GM18873 (cell line): ENCODE measurements at regions not wholly inside any gene's neighbourhood (a gene's known extent, or its start where the extent isn't known, plus 50 kb on each side); places are given as distances from the start of the nearest gene placed in this dataset.

Experiments
- ATAC-seq: cut with Tn5 transposase; IDR thresholded peaks from one replicate; pipeline ENCODE4 v1.9.1; 2021; ENCODE audit warnings: mild to moderate bottlenecking, moderate library complexity, moderate number of reproducible peaks; ENCODE audit not compliant: unreplicated experiment, low FRiP score

- no peak for ATAC-seq
Measured at GRCh38 chr3:152095472-152095871, 173.3 kb upstream of the MBNL1 start.

- no peak for ATAC-seq
Measured at GRCh38 chr3:152096280-152096906, 172.3 kb upstream of the MBNL1 start.

GRCh38 chr3:152097120-152097519 is 171.6 kb upstream of the MBNL1 start:
- no peak for ATAC-seq

- no peak for ATAC-seq
Measured at GRCh38 chr3:152097770-152098169, 171.0 kb upstream of the MBNL1 start.

- peak; percentile 98 for ATAC-seq
Measured at GRCh38 chr3:152100491-152101132, 168.1 kb upstream of the MBNL1 start.

GRCh38 chr3:152102410-152102809 is 166.3 kb upstream of the MBNL1 start:
- ATAC-seq: no peak

- ATAC-seq: no peak
Measured at GRCh38 chr3:152103257-152103656, 165.5 kb upstream of the MBNL1 start.

- no peak for ATAC-seq
Measured at GRCh38 chr3:152104847-152105415, 163.8 kb upstream of the MBNL1 start.

GRCh38 chr3:152105446-152105845 is 163.3 kb upstream of the MBNL1 start:
- no peak for ATAC-seq

- ATAC-seq: no peak
Measured at GRCh38 chr3:152109038-152109437, 159.7 kb upstream of the MBNL1 start.

- no peak for ATAC-seq
Measured at GRCh38 chr3:152113413-152113812, 155.3 kb upstream of the MBNL1 start.

GRCh38 chr3:152113992-152114651 is 154.6 kb upstream of the MBNL1 start:
- ATAC-seq: no peak

- ATAC-seq: no peak
Measured at GRCh38 chr3:152120601-152121269, 148.0 kb upstream of the MBNL1 start.

- no peak for ATAC-seq
Measured at GRCh38 chr3:152121270-152121636, 147.5 kb upstream of the MBNL1 start.

- ATAC-seq: no peak
Measured at GRCh38 chr3:152122851-152123250, 145.9 kb upstream of the MBNL1 start.

- no peak for ATAC-seq
Measured at GRCh38 chr3:152123457-152123856, 145.3 kb upstream of the MBNL1 start.

- ATAC-seq: no peak
Measured at GRCh38 chr3:152126260-152126659, 142.5 kb upstream of the MBNL1 start.

GRCh38 chr3:152127058-152127457 is 141.7 kb upstream of the MBNL1 start:
- ATAC-seq: peak; percentile 99

GRCh38 chr3:152128356-152128755 is 140.4 kb upstream of the MBNL1 start:
- ATAC-seq: no peak

- no peak for ATAC-seq
Measured at GRCh38 chr3:152139651-152140050, 129.1 kb upstream of the MBNL1 start.

GRCh38 chr3:152146461-152146860 is 122.3 kb upstream of the MBNL1 start:
- no peak for ATAC-seq
